ENCODE measurements at regions not wholly inside any gene's neighbourhood (a gene's known extent, or its start where the extent isn't known, plus 50 kb on each side); places are given as distances from the start of the nearest gene placed in this dataset.

DNA sequence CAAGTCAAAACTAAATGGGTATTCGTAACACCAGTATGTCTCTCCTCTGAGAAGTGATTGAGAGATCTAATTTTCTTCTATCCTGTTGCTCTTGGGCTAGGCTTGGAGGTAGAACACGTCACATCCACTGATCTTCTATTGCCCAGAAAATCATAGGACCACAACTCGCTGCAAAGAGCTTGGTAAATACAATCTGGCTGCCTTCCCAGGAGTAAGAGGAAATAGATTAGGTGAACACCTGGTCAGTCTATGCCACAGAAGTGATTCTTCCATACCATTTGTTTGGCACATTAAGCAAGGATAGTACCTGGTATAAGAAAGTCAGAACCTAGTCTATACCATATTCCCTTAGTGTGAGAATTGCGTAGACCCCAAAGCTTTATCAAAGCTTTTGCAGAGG, 129.3 kb upstream of the PHYHIPL start (continued):
- no peak for TF ChIP-seq ZNF462 (CRISPR knock-in tag; IDR thresholded peaks at IDR 0.05)
- TF ChIP-seq NANOG (IDR thresholded peaks at IDR 0.05; ENCODE audit: borderline replicate concordance) = no peak
- no peak for TF ChIP-seq STAT1 (IDR thresholded peaks at IDR 0.05; ENCODE audit: unreplicated experiment)
- TF ChIP-seq CREB1 (CRISPR knock-in tag; IDR thresholded peaks at IDR 0.05; ENCODE audit: low read depth) = no peak
- no peak for TF ChIP-seq POLR2AphosphoS5 (IDR thresholded peaks at IDR 0.05; ENCODE audit: low read depth)

- Histone ChIP-seq H3K9me2 (ENCODE audit: insufficient read depth) (no peaks in the 10 kb centered on the region; the same call in 1 of the 2 replicates), H3K4me3 (no peak overlapping the region), H3F3A (replicated peaks; ENCODE audit: low read depth) (no peaks in the 10 kb centered on the region), H4K20me1 (replicated peaks; ENCODE audit: insufficient read depth) (no peaks in the 10 kb centered on the region), H3K27ac (ENCODE audit: low read depth) (no peak overlapping the region), H3K36me3 (ENCODE audit: insufficient read depth) (no peaks in the 10 kb centered on the region), H2AFZ (no peak overlapping the region), H3K4me2 (no peak overlapping the region), H3K79me2 (replicated peaks; ENCODE audit: insufficient read depth) (no peaks in the 10 kb centered on the region), H3K27me3 (ENCODE audit: insufficient read depth) (no peaks in the 10 kb centered on the region), H3K4me1 (ENCODE audit: insufficient read depth) (peaks cover 7% of the 10 kb centered on the region)
- no peaks in the 10 kb centered on the region for H3K36me3 Mint-ChIP-seq (ENCODE audit: low read depth)
- H3K27ac Mint-ChIP-seq = no peak overlapping the region
- no peak for ATAC-seq
- H3K9me3 Mint-ChIP-seq = peaks cover 9% of the 10 kb centered on the region
- H3K27me3 Mint-ChIP-seq (ENCODE audit: insufficient read depth, low read depth, poor library complexity) = no peaks in the 10 kb centered on the region
- H3K4me3 Mint-ChIP-seq = no peak overlapping the region
- DNase-seq (ENCODE audit: low spot score) = no peak
- H3K4me1 Mint-ChIP-seq = peaks cover 7% of the 10 kb centered on the region
- TF ChIP-seq STAT1 (IDR thresholded peaks at IDR 0.05; ENCODE audit: unreplicated experiment) (no peak), JUNB (IDR thresholded peaks at IDR 0.05; ENCODE audit: unreplicated experiment) (no peak), ZNF114 (CRISPR knock-in tag; IDR thresholded peaks at IDR 0.05) (no peak), CTCF (conservative IDR thresholded peaks at IDR 0.05; ENCODE audit: low read depth in 2 of 2) (no peak), ZNF331 (CRISPR knock-in tag; IDR thresholded peaks at IDR 0.05; ENCODE audit: low read depth) (no peak), POLR2AphosphoS5 (IDR thresholded peaks at IDR 0.05; ENCODE audit: low read depth) (no peak), CREB1 (CRISPR knock-in tag; IDR thresholded peaks at IDR 0.05; ENCODE audit: low read depth) (no peak)
- TF ChIP-seq, protein P1, sequence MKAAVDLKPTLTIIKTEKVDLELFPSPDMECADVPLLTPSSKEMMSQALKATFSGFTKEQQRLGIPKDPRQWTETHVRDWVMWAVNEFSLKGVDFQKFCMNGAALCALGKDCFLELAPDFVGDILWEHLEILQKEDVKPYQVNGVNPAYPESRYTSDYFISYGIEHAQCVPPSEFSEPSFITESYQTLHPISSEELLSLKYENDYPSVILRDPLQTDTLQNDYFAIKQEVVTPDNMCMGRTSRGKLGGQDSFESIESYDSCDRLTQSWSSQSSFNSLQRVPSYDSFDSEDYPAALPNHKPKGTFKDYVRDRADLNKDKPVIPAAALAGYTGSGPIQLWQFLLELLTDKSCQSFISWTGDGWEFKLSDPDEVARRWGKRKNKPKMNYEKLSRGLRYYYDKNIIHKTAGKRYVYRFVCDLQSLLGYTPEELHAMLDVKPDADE (IDR thresholded peaks at IDR 0.05) = no peak
- TF ChIP-seq, protein P2, sequence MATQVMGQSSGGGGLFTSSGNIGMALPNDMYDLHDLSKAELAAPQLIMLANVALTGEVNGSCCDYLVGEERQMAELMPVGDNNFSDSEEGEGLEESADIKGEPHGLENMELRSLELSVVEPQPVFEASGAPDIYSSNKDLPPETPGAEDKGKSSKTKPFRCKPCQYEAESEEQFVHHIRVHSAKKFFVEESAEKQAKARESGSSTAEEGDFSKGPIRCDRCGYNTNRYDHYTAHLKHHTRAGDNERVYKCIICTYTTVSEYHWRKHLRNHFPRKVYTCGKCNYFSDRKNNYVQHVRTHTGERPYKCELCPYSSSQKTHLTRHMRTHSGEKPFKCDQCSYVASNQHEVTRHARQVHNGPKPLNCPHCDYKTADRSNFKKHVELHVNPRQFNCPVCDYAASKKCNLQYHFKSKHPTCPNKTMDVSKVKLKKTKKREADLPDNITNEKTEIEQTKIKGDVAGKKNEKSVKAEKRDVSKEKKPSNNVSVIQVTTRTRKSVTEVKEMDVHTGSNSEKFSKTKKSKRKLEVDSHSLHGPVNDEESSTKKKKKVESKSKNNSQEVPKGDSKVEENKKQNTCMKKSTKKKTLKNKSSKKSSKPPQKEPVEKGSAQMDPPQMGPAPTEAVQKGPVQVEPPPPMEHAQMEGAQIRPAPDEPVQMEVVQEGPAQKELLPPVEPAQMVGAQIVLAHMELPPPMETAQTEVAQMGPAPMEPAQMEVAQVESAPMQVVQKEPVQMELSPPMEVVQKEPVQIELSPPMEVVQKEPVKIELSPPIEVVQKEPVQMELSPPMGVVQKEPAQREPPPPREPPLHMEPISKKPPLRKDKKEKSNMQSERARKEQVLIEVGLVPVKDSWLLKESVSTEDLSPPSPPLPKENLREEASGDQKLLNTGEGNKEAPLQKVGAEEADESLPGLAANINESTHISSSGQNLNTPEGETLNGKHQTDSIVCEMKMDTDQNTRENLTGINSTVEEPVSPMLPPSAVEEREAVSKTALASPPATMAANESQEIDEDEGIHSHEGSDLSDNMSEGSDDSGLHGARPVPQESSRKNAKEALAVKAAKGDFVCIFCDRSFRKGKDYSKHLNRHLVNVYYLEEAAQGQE (IDR thresholded peaks at IDR 0.05; ENCODE audit: unreplicated experiment) = no peak
Measured at GRCh38 chr10:59047957-59048618, 128.4 kb upstream of the PHYHIPL start.

Measured in GM23338 (cell line).